Astrocyte (in vitro differentiated cells and primary cell): ENCODE measurements at regions not wholly inside any gene's neighbourhood (a gene's known extent, or its start where the extent isn't known, plus 50 kb on each side); places are given as distances from the start of the nearest gene placed in this dataset.

Experiments
- DNase-seq: peaks from one replicate; pipeline ENCODE4 v3.0.0-alpha.2; 2010; ENCODE audit warnings: low read depth
- FAIRE-seq: peaks from 2 replicates; lab custom pipeline; 2011; peaks lifted over from hg19 to GRCh38; lab: Jason Lieb, UNC
- H2AFZ ChIP-seq: 2 replicates; pipeline ENCODE4 v1.6.0; 2012; ENCODE audit warnings: low read depth, low read length, inconsistent platforms
- H3K27ac ChIP-seq: 2 replicates; pipeline ENCODE4 v1.5.1; 2011; ENCODE audit warnings: low read depth, low read length, inconsistent platforms
- H3K27me3 ChIP-seq: 2 replicates; pipeline ENCODE4 v1.6.0; 2011; ENCODE audit warnings: low read length, inconsistent platforms; ENCODE audit not compliant: insufficient read depth
- H3K36me3 ChIP-seq: 2 replicates; pipeline ENCODE4 v1.5.1; 2011; ENCODE audit warnings: low read length, inconsistent platforms; ENCODE audit not compliant: insufficient read depth
- H3K4me1 ChIP-seq: 2 replicates; pipeline ENCODE4 v1.5.1; 2011; ENCODE audit warnings: low read length, inconsistent platforms; ENCODE audit not compliant: insufficient read depth
- H3K4me2 ChIP-seq: 2 replicates; pipeline ENCODE4 v1.6.0; 2012; ENCODE audit warnings: low read length, inconsistent platforms
- H3K4me3 ChIP-seq: 2 replicates; pipeline ENCODE4 v1.5.1; 2011; ENCODE audit warnings: low read depth, mild to moderate bottlenecking, low read length, inconsistent platforms; ENCODE audit not compliant: insufficient read depth
- H3K79me2 ChIP-seq: 2 replicates; pipeline ENCODE4 v1.6.0; 2012; ENCODE audit warnings: mild to moderate bottlenecking, low read length, inconsistent platforms; ENCODE audit not compliant: insufficient read depth
- H3K9ac ChIP-seq: 2 replicates; pipeline ENCODE4 v1.6.0; 2012; ENCODE audit warnings: mild to moderate bottlenecking, low read length, inconsistent platforms
- H3K9me3 ChIP-seq: 2 replicates; pipeline ENCODE4 v1.5.1; 2012; ENCODE audit warnings: low read depth, mild to moderate bottlenecking, low read length, inconsistent platforms; ENCODE audit not compliant: insufficient read depth
- H4K20me1 ChIP-seq: 2 replicates; pipeline ENCODE4 v1.6.0; 2012; ENCODE audit warnings: low read length, inconsistent platforms; ENCODE audit not compliant: insufficient read depth
- H3K27ac Mint-ChIP-seq: one replicate; pipeline ENCODE4 v1.8.0; 2021; ENCODE audit warnings: mild to moderate bottlenecking, mixed read lengths; ENCODE audit not compliant: unreplicated experiment
- H3K27me3 Mint-ChIP-seq: one replicate; pipeline ENCODE4 v1.8.0; 2021; ENCODE audit warnings: low read depth, mixed read lengths; ENCODE audit not compliant: unreplicated experiment
- H3K36me3 Mint-ChIP-seq: one replicate; pipeline ENCODE4 v1.8.0; 2021; ENCODE audit warnings: low read depth, mixed read lengths; ENCODE audit not compliant: unreplicated experiment
- H3K4me1 Mint-ChIP-seq: one replicate; pipeline ENCODE4 v1.8.0; 2021; ENCODE audit warnings: low read depth, mixed read lengths; ENCODE audit not compliant: unreplicated experiment
- H3K4me3 Mint-ChIP-seq: one replicate; pipeline ENCODE4 v1.8.0; 2021; ENCODE audit warnings: mild to moderate bottlenecking, moderate library complexity, mixed read lengths; ENCODE audit not compliant: unreplicated experiment
- H3K9me3 Mint-ChIP-seq: one replicate; pipeline ENCODE4 v1.8.0; 2021; ENCODE audit warnings: mild to moderate bottlenecking, mixed read lengths; ENCODE audit not compliant: unreplicated experiment
- CTCF ChIP-seq: IDR thresholded peaks from 2 replicates; pipeline ENCODE4 v1.5.1; 2011; ENCODE audit warnings: low read depth, mild to moderate bottlenecking, inconsistent platforms, low read length, moderate library complexity; ENCODE audit not compliant: insufficient read depth
- EZH2 ChIP-seq: IDR thresholded peaks from 2 replicates; pipeline ENCODE4 v1.6.1; 2012; ENCODE audit warnings: mild to moderate bottlenecking, low read length, inconsistent platforms; ENCODE audit not compliant: insufficient read depth

- DNase-seq (no peak), FAIRE-seq (no peak)
- H2AFZ ChIP-seq = no peak overlapping the region
- no peaks in the 10 kb centered on the region for H3K27me3 Mint-ChIP-seq
- H3K79me2 ChIP-seq = no peaks in the 10 kb centered on the region
- H3K27me3 ChIP-seq = no peaks in the 10 kb centered on the region
- no peak overlapping the region for H3K4me3 ChIP-seq
- H3K27ac ChIP-seq = no peak overlapping the region
- no peak overlapping the region for H3K9ac ChIP-seq
- H3K27ac Mint-ChIP-seq = no peak overlapping the region
- no peaks in the 10 kb centered on the region for H4K20me1 ChIP-seq
- no peak for TF ChIP-seq CTCF
- TF ChIP-seq EZH2 = no peak
- no peaks in the 10 kb centered on the region for H3K36me3 ChIP-seq
- H3K9me3 ChIP-seq = no peaks in the 10 kb centered on the region
- peaks cover under 1% of the 10 kb centered on the region for H3K9me3 Mint-ChIP-seq
- H3K4me2 ChIP-seq = no peak overlapping the region
- H3K4me3 Mint-ChIP-seq = no peak overlapping the region
- H3K36me3 Mint-ChIP-seq = no peaks in the 10 kb centered on the region
- no peaks in the 10 kb centered on the region for H3K4me1 ChIP-seq
- peaks cover 4% of the 10 kb centered on the region for H3K4me1 Mint-ChIP-seq
Measured at GRCh38 chr7:91457208-91457607, 193.0 kb downstream of the FZD1 start.

- DNase-seq = no peak
- no peak overlapping the region for H2AFZ ChIP-seq
- no peaks in the 10 kb centered on the region for H3K27me3 ChIP-seq
- H3K4me1 ChIP-seq = no peaks in the 10 kb centered on the region
- H3K9me3 ChIP-seq = no peaks in the 10 kb centered on the region
- Mint-ChIP-seq H3K27ac (no peak overlapping the region), H3K9me3 (no peaks in the 10 kb centered on the region), H3K4me3 (no peak overlapping the region), H3K36me3 (no peaks in the 10 kb centered on the region), H3K27me3 (no peaks in the 10 kb centered on the region), H3K4me1 (peaks cover 4% of the 10 kb centered on the region)
- H4K20me1 ChIP-seq = no peaks in the 10 kb centered on the region
- no peaks in the 10 kb centered on the region for H3K36me3 ChIP-seq
- no peak for FAIRE-seq
- no peaks in the 10 kb centered on the region for H3K79me2 ChIP-seq
- H3K27ac ChIP-seq = no peak overlapping the region
- no peak overlapping the region for H3K4me3 ChIP-seq
- no peak overlapping the region for H3K4me2 ChIP-seq
- TF ChIP-seq EZH2 = no peak
- no peak for TF ChIP-seq CTCF
- H3K9ac ChIP-seq = no peak overlapping the region
Measured at GRCh38 chr7:91459539-91459938, 195.3 kb downstream of the FZD1 start.

GRCh38 chr7:91462316-91462715 is 198.1 kb downstream of the FZD1 start:
- no peak overlapping the region for H3K27ac Mint-ChIP-seq

More at GRCh38 chr7:91462316-91462715, 198.1 kb downstream of the FZD1 start:
- no peaks in the 10 kb centered on the region for H3K27me3 Mint-ChIP-seq
- Histone ChIP-seq H3K9me3 (no peaks in the 10 kb centered on the region), H3K4me2 (no peak overlapping the region), H3K27ac (no peak overlapping the region), H3K4me3 (no peak overlapping the region), H3K9ac (no peak overlapping the region), H4K20me1 (no peaks in the 10 kb centered on the region), H3K36me3 (no peaks in the 10 kb centered on the region), H2AFZ (no peak overlapping the region), H3K79me2 (no peaks in the 10 kb centered on the region), H3K27me3 (no peaks in the 10 kb centered on the region), H3K4me1 (peaks cover 5% of the 10 kb centered on the region)
- FAIRE-seq = no peak
- no peaks in the 10 kb centered on the region for H3K9me3 Mint-ChIP-seq
- peaks cover 4% of the 10 kb centered on the region for H3K4me1 Mint-ChIP-seq
- no peak overlapping the region for H3K4me3 Mint-ChIP-seq
- TF ChIP-seq EZH2 (no peak), CTCF (no peak)
- DNase-seq = peak; percentile 7
- no peaks in the 10 kb centered on the region for H3K36me3 Mint-ChIP-seq
